ENCODE measurements at regions not wholly inside any gene's neighbourhood (a gene's known extent, or its start where the extent isn't known, plus 50 kb on each side); places are given as distances from the start of the nearest gene placed in this dataset.

- no peak for TF ChIP-seq CTCF (IDR thresholded peaks at IDR 0.05; ENCODE audit: unreplicated experiment)
- no peak overlapping the region for H3K27ac Mint-ChIP-seq
- peaks cover 7% of the 10 kb centered on the region for H3K9me3 Mint-ChIP-seq (ENCODE audit: low read depth)
- H3K4me3 Mint-ChIP-seq (ENCODE audit: low read depth), result no peak overlapping the region
- peaks cover 16% of the 10 kb centered on the region for H3K36me3 Mint-ChIP-seq (ENCODE audit: insufficient read depth)
- peaks cover 38% of the 10 kb centered on the region for H3K4me1 Mint-ChIP-seq (ENCODE audit: low read depth)
- no peaks in the 10 kb centered on the region for H3K27me3 Mint-ChIP-seq
- no peak for DNase-seq (ENCODE audit: low spot score, unreplicated experiment)
Observed at GRCh38 chr6:21708320-21708580, 114.7 kb downstream of the SOX4 start.

GRCh38 chr6:21710216-21710615, 116.7 kb downstream of the SOX4 start:
- H3K4me3 Mint-ChIP-seq (ENCODE audit: low read depth), result no peak overlapping the region
- H3K36me3 Mint-ChIP-seq (ENCODE audit: insufficient read depth), result peaks cover 12% of the 10 kb centered on the region
- no peaks in the 10 kb centered on the region for H3K9me3 Mint-ChIP-seq (ENCODE audit: low read depth)
- H3K27me3 Mint-ChIP-seq, result no peaks in the 10 kb centered on the region
- H3K4me1 Mint-ChIP-seq (ENCODE audit: low read depth), result peaks cover 40% of the 10 kb centered on the region
- peak overlapping the region; percentile 56 for H3K27ac Mint-ChIP-seq
- DNase-seq (ENCODE audit: low spot score, unreplicated experiment), result no peak
- TF ChIP-seq CTCF (IDR thresholded peaks at IDR 0.05; ENCODE audit: unreplicated experiment), result no peak

GRCh38 chr6:21710908-21711627, 117.5 kb downstream of the SOX4 start:
- Mint-ChIP-seq H3K4me1 (ENCODE audit: low read depth) (peaks cover 40% of the 10 kb centered on the region), H3K4me3 (ENCODE audit: low read depth) (no peak overlapping the region), H3K27me3 (no peaks in the 10 kb centered on the region), H3K27ac (peak overlapping the region; percentile 56), H3K36me3 (ENCODE audit: insufficient read depth) (peaks cover 13% of the 10 kb centered on the region), H3K9me3 (ENCODE audit: low read depth) (no peaks in the 10 kb centered on the region)
- no peak for TF ChIP-seq CTCF (IDR thresholded peaks at IDR 0.05; ENCODE audit: unreplicated experiment)
- DNase-seq (ENCODE audit: low spot score, unreplicated experiment), result no peak

- H3K9me3 Mint-ChIP-seq (ENCODE audit: low read depth), result no peaks in the 10 kb centered on the region
- no peak for TF ChIP-seq CTCF (IDR thresholded peaks at IDR 0.05; ENCODE audit: unreplicated experiment)
- no peak overlapping the region for H3K4me3 Mint-ChIP-seq (ENCODE audit: low read depth)
- H3K27ac Mint-ChIP-seq, result no peak overlapping the region
- H3K36me3 Mint-ChIP-seq (ENCODE audit: insufficient read depth), result peaks cover 18% of the 10 kb centered on the region
- H3K4me1 Mint-ChIP-seq (ENCODE audit: low read depth), result peaks cover 44% of the 10 kb centered on the region
- no peaks in the 10 kb centered on the region for H3K27me3 Mint-ChIP-seq
- DNase-seq (ENCODE audit: low spot score, unreplicated experiment), result no peak
Observed at GRCh38 chr6:21712213-21712612, 118.7 kb downstream of the SOX4 start.

- Mint-ChIP-seq H3K36me3 (ENCODE audit: insufficient read depth) (peaks cover 14% of the 10 kb centered on the region), H3K27ac (no peak overlapping the region), H3K4me1 (ENCODE audit: low read depth) (peaks cover 37% of the 10 kb centered on the region), H3K4me3 (ENCODE audit: low read depth) (no peak overlapping the region), H3K27me3 (no peaks in the 10 kb centered on the region), H3K9me3 (ENCODE audit: low read depth) (no peaks in the 10 kb centered on the region)
- TF ChIP-seq CTCF (IDR thresholded peaks at IDR 0.05; ENCODE audit: unreplicated experiment), result no peak
- DNase-seq (ENCODE audit: low spot score, unreplicated experiment), result no peak
Observed at GRCh38 chr6:21713481-21713880, 119.9 kb downstream of the SOX4 start.
